GM12878 (cell line): ENCODE measurements at regions not wholly inside any gene's neighbourhood (a gene's known extent, or its start where the extent isn't known, plus 50 kb on each side); places are given as distances from the start of the nearest gene placed in this dataset.

Source experiments
- CHD4 ChIP-seq: fragments of 200-600 bp; sonication (generic); IDR thresholded peaks from 2 replicates; pipeline ENCODE4 v1.6.1; 2016; ENCODE audit warnings: mild to moderate bottlenecking
- KDM1A ChIP-seq: fragments of 200-600 bp; sonication (generic); IDR thresholded peaks from 2 replicates; pipeline ENCODE4 v1.6.1; 2016; ENCODE audit warnings: borderline replicate concordance
- NRF1 ChIP-seq: conservative IDR thresholded peaks from 2 replicates; pipeline ENCODE4 v1.6.1; 2011; ENCODE audit warnings: mild to moderate bottlenecking, low read depth, low read length, improper control_type of control experiment
- POLR2A ChIP-seq: IDR thresholded peaks from 2 replicates; pipeline ENCODE4 v1.6.1; 2011; ENCODE audit warnings: low read depth, mild to moderate bottlenecking, low read length
- POLR2AphosphoS5 ChIP-seq: IDR thresholded peaks from 2 replicates; pipeline ENCODE4 v1.6.1; 2011; ENCODE audit warnings: mild to moderate bottlenecking, low read length, inconsistent platforms
- RCOR1 ChIP-seq: conservative IDR thresholded peaks from 2 replicates; pipeline ENCODE4 v1.6.1; 2012; ENCODE audit warnings: low read depth, low read length, improper control_type of control experiment
- SREBF1 ChIP-seq: IDR thresholded peaks from 2 replicates; pipeline ENCODE4 v1.6.1; 2012; ENCODE audit warnings: mild to moderate bottlenecking, low read length
- TF ChIP-seq, protein P1 (sequence below), 3 experiments: IDR thresholded peaks in 2 of 3; conservative IDR thresholded peaks in 1 of 3; 2 replicates each; pipeline ENCODE4 v1.5.1; 2011; ENCODE audit warnings: low read depth in 3 of 3, low read length in 3 of 3, mild to moderate bottlenecking in 3 of 3, control low read depth in 2 of 3, moderate library complexity in 2 of 3, inconsistent platforms in 1 of 3, mixed read lengths in 1 of 3; ENCODE audit not compliant: control insufficient read depth in 2 of 3, insufficient read depth in 1 of 3; ENCODE audit errors: extremely low read depth in 1 of 3
- TF ChIP-seq, protein P2 (sequence below): fragments of 450-650 bp; IDR thresholded peaks from 2 replicates; pipeline ENCODE4 v1.6.1; 2016; ENCODE audit warnings: mild to moderate bottlenecking
- TF ChIP-seq, protein P3 (sequence below): IDR thresholded peaks from 2 replicates; pipeline ENCODE4 v1.6.1; 2012; ENCODE audit warnings: low read length, inconsistent platforms
- TF ChIP-seq, protein P4 (sequence below): IDR thresholded peaks from 2 replicates; pipeline ENCODE4 v1.6.1; 2011; ENCODE audit warnings: borderline replicate concordance, low read depth, mild to moderate bottlenecking, moderate library complexity, mixed read lengths, low read length; ENCODE audit not compliant: insufficient read depth; ENCODE audit errors: extremely low read length
- TF ChIP-seq, protein P5 (sequence below): IDR thresholded peaks from 2 replicates; pipeline ENCODE4 v1.6.1; 2011; ENCODE audit warnings: mild to moderate bottlenecking, low read depth, low read length, moderate library complexity; ENCODE audit not compliant: insufficient replicate concordance

DNA sequence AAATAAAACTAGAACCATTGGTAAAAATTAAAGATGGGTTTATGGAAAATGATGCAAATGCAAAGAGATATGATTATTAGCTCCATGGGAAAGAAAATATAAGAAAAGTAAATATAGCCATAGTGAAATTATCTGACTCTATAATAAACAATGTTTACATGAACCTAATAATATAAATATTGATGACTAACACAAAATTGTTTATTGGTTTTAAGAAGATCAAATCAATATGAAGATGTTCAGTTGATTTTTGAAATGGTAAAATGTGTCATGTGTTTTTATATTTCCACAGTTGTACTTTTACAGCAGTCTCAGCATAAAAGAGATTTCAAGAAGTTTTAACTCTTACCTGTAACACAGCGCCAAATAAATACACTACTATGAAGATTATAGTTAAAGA, 114.0 kb downstream of the SLC41A2 start:
- TF ChIP-seq NRF1 (no peak), POLR2AphosphoS5 (no peak), RCOR1 (no peak), SREBF1 (no peak), CHD4 (no peak), KDM1A (no peak), POLR2A (no peak)
- TF ChIP-seq, protein P1, sequence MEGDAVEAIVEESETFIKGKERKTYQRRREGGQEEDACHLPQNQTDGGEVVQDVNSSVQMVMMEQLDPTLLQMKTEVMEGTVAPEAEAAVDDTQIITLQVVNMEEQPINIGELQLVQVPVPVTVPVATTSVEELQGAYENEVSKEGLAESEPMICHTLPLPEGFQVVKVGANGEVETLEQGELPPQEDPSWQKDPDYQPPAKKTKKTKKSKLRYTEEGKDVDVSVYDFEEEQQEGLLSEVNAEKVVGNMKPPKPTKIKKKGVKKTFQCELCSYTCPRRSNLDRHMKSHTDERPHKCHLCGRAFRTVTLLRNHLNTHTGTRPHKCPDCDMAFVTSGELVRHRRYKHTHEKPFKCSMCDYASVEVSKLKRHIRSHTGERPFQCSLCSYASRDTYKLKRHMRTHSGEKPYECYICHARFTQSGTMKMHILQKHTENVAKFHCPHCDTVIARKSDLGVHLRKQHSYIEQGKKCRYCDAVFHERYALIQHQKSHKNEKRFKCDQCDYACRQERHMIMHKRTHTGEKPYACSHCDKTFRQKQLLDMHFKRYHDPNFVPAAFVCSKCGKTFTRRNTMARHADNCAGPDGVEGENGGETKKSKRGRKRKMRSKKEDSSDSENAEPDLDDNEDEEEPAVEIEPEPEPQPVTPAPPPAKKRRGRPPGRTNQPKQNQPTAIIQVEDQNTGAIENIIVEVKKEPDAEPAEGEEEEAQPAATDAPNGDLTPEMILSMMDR (IDR thresholded peaks at IDR 0.05 in 2 of 3, conservative IDR thresholded peaks at IDR 0.05 in 1 of 3; ENCODE audit: control insufficient read depth in 2 of 3, extremely low read depth in 1 of 3, insufficient read depth in 1 of 3, low read depth in 3 of 3, low read length in 3 of 3), result no peak
- TF ChIP-seq, protein P2, sequence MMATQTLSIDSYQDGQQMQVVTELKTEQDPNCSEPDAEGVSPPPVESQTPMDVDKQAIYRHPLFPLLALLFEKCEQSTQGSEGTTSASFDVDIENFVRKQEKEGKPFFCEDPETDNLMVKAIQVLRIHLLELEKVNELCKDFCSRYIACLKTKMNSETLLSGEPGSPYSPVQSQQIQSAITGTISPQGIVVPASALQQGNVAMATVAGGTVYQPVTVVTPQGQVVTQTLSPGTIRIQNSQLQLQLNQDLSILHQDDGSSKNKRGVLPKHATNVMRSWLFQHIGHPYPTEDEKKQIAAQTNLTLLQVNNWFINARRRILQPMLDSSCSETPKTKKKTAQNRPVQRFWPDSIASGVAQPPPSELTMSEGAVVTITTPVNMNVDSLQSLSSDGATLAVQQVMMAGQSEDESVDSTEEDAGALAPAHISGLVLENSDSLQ, result no peak
- TF ChIP-seq, protein P3, sequence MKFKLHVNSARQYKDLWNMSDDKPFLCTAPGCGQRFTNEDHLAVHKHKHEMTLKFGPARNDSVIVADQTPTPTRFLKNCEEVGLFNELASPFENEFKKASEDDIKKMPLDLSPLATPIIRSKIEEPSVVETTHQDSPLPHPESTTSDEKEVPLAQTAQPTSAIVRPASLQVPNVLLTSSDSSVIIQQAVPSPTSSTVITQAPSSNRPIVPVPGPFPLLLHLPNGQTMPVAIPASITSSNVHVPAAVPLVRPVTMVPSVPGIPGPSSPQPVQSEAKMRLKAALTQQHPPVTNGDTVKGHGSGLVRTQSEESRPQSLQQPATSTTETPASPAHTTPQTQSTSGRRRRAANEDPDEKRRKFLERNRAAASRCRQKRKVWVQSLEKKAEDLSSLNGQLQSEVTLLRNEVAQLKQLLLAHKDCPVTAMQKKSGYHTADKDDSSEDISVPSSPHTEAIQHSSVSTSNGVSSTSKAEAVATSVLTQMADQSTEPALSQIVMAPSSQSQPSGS, result no peak
- TF ChIP-seq, protein P4, sequence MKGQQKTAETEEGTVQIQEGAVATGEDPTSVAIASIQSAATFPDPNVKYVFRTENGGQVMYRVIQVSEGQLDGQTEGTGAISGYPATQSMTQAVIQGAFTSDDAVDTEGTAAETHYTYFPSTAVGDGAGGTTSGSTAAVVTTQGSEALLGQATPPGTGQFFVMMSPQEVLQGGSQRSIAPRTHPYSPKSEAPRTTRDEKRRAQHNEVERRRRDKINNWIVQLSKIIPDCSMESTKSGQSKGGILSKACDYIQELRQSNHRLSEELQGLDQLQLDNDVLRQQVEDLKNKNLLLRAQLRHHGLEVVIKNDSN, result no peak
- TF ChIP-seq, protein P5, sequence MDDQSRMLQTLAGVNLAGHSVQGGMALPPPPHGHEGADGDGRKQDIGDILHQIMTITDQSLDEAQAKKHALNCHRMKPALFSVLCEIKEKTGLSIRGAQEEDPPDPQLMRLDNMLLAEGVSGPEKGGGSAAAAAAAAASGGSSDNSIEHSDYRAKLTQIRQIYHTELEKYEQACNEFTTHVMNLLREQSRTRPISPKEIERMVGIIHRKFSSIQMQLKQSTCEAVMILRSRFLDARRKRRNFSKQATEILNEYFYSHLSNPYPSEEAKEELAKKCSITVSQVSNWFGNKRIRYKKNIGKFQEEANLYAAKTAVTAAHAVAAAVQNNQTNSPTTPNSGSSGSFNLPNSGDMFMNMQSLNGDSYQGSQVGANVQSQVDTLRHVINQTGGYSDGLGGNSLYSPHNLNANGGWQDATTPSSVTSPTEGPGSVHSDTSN, result no peak
